ENCODE measurements at regions not wholly inside any gene's neighbourhood (a gene's known extent, or its start where the extent isn't known, plus 50 kb on each side); places are given as distances from the start of the nearest gene placed in this dataset.

GRCh38 chr18:73621091-73621490 lies 526.5 kb downstream of the FBXO15 start:
- Histone ChIP-seq H4K20me1 (ENCODE audit: insufficient read depth, low read length) (no peaks in the 10 kb centered on the region), H3K4me2 (ENCODE audit: low read length) (no peak overlapping the region), H2AFZ (ENCODE audit: low read depth, low read length) (no peak overlapping the region), H3K9me3 (ENCODE audit: insufficient read depth, low read length) (no peaks in the 10 kb centered on the region), H3K27ac (ENCODE audit: low read length) (no peak overlapping the region), H3K9ac (ENCODE audit: low read length) (no peak overlapping the region), H3K36me3 (replicated peaks; ENCODE audit: low read depth, low read length) (no peaks in the 10 kb centered on the region), H3K4me3 (ENCODE audit: low read length) (no peak overlapping the region), H3K27me3 (ENCODE audit: low read depth, low read length) (no peaks in the 10 kb centered on the region), H3K79me2 (ENCODE audit: low read length) (no peaks in the 10 kb centered on the region), H3K4me1 (ENCODE audit: low read length) (no peaks in the 10 kb centered on the region)
- TF ChIP-seq, protein P1, sequence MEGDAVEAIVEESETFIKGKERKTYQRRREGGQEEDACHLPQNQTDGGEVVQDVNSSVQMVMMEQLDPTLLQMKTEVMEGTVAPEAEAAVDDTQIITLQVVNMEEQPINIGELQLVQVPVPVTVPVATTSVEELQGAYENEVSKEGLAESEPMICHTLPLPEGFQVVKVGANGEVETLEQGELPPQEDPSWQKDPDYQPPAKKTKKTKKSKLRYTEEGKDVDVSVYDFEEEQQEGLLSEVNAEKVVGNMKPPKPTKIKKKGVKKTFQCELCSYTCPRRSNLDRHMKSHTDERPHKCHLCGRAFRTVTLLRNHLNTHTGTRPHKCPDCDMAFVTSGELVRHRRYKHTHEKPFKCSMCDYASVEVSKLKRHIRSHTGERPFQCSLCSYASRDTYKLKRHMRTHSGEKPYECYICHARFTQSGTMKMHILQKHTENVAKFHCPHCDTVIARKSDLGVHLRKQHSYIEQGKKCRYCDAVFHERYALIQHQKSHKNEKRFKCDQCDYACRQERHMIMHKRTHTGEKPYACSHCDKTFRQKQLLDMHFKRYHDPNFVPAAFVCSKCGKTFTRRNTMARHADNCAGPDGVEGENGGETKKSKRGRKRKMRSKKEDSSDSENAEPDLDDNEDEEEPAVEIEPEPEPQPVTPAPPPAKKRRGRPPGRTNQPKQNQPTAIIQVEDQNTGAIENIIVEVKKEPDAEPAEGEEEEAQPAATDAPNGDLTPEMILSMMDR (IDR thresholded peaks at IDR 0.05; ENCODE audit: low read depth, low read length): no peak
- TF ChIP-seq EZH2phosphoT487 (IDR thresholded peaks at IDR 0.05; ENCODE audit: low read depth): no peak

- no peaks in the 10 kb centered on the region for H3K36me3 ChIP-seq (replicated peaks; ENCODE audit: low read depth, low read length)
- H3K27me3 ChIP-seq (ENCODE audit: low read depth, low read length): no peaks in the 10 kb centered on the region
- H3K4me2 ChIP-seq (ENCODE audit: low read length): no peak overlapping the region
- no peak overlapping the region for H2AFZ ChIP-seq (ENCODE audit: low read depth, low read length)
- H3K79me2 ChIP-seq (ENCODE audit: low read length): no peaks in the 10 kb centered on the region
- H4K20me1 ChIP-seq (ENCODE audit: insufficient read depth, low read length): no peaks in the 10 kb centered on the region
- TF ChIP-seq EZH2phosphoT487 (IDR thresholded peaks at IDR 0.05; ENCODE audit: low read depth): no peak
- TF ChIP-seq, protein P1 (IDR thresholded peaks at IDR 0.05; ENCODE audit: low read depth, low read length): no peak
- H3K9ac ChIP-seq (ENCODE audit: low read length): no peak overlapping the region
- H3K9me3 ChIP-seq (ENCODE audit: insufficient read depth, low read length): no peaks in the 10 kb centered on the region
- H3K4me3 ChIP-seq (ENCODE audit: low read length): no peak overlapping the region
- H3K27ac ChIP-seq (ENCODE audit: low read length): no peak overlapping the region
- H3K4me1 ChIP-seq (ENCODE audit: low read length): no peaks in the 10 kb centered on the region
Measured at GRCh38 chr18:73617981-73618380, 529.7 kb downstream of the FBXO15 start.

DNA sequence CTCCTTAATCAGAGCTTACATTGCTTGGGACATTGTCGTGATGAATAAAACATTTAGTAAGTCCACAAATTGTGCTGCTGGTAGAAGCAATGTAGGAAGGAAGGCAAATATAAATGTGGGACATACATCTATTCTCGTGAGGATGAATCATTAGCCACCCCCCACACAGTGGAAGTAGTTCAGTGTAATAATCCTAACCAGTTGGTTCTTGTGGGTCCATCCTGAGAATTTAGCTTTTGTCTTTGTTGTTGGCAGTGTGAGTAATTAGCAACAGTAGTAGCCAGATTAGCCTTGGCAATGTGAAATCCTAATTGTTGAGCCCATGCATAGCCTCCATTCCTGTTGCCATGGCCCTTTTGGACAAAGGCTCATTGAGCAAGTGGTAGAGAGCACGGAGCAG lies 532.1 kb downstream of the FBXO15 start:
- Histone ChIP-seq H3K4me3 (ENCODE audit: low read length) (no peak overlapping the region), H3K9me3 (ENCODE audit: insufficient read depth, low read length) (no peaks in the 10 kb centered on the region), H3K4me2 (ENCODE audit: low read length) (no peak overlapping the region), H3K79me2 (ENCODE audit: low read length) (no peaks in the 10 kb centered on the region), H3K4me1 (ENCODE audit: low read length) (no peaks in the 10 kb centered on the region), H2AFZ (ENCODE audit: low read depth, low read length) (no peak overlapping the region), H3K36me3 (replicated peaks; ENCODE audit: low read depth, low read length) (no peaks in the 10 kb centered on the region), H3K9ac (ENCODE audit: low read length) (no peak overlapping the region), H3K27ac (ENCODE audit: low read length) (no peak overlapping the region), H3K27me3 (ENCODE audit: low read depth, low read length) (no peaks in the 10 kb centered on the region), H4K20me1 (ENCODE audit: insufficient read depth, low read length) (no peaks in the 10 kb centered on the region)
- TF ChIP-seq, protein P1 (IDR thresholded peaks at IDR 0.05; ENCODE audit: low read depth, low read length): no peak
- TF ChIP-seq EZH2phosphoT487 (IDR thresholded peaks at IDR 0.05; ENCODE audit: low read depth): no peak

DNA sequence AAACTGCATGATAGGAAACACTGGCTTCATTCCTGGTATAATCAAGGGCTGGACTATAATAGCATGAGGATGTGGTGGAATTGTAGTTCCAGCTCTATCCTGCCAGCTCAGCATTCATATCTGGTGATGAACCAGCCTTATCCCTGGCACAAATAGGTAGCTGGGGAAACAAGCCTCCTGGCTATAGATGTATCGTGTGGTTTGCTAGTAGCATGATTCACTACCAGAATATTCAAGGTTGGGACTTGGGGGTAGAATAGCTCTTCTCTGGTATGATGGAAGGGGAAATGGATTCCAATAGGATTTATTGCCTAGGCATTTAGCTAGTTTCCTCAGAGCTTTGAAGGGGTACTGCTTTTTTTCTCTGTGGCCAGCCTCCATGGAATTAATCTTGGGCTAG lies 532.8 kb downstream of the FBXO15 start:
- H3K9ac ChIP-seq (ENCODE audit: low read length): no peak overlapping the region
- H3K4me1 ChIP-seq (ENCODE audit: low read length): no peaks in the 10 kb centered on the region
- no peak overlapping the region for H3K27ac ChIP-seq (ENCODE audit: low read length)
- H3K9me3 ChIP-seq (ENCODE audit: insufficient read depth, low read length): no peaks in the 10 kb centered on the region
- no peak overlapping the region for H2AFZ ChIP-seq (ENCODE audit: low read depth, low read length)
- H3K27me3 ChIP-seq (ENCODE audit: low read depth, low read length): no peaks in the 10 kb centered on the region
- no peak overlapping the region for H3K4me2 ChIP-seq (ENCODE audit: low read length)
- H3K36me3 ChIP-seq (replicated peaks; ENCODE audit: low read depth, low read length): no peaks in the 10 kb centered on the region
- H3K79me2 ChIP-seq (ENCODE audit: low read length): no peaks in the 10 kb centered on the region
- TF ChIP-seq, protein P1 (IDR thresholded peaks at IDR 0.05; ENCODE audit: low read depth, low read length): no peak
- TF ChIP-seq EZH2phosphoT487 (IDR thresholded peaks at IDR 0.05; ENCODE audit: low read depth): no peak
- H4K20me1 ChIP-seq (ENCODE audit: insufficient read depth, low read length): no peaks in the 10 kb centered on the region
- no peak overlapping the region for H3K4me3 ChIP-seq (ENCODE audit: low read length)

Measured in OCI-LY3 (cell line).